DMS 273 (cell line): ENCODE measurements at regions not wholly inside any gene's neighbourhood (a gene's known extent, or its start where the extent isn't known, plus 50 kb on each side); places are given as distances from the start of the nearest gene placed in this dataset.

ENCODE experiments used
- DNase-seq: peaks from one replicate; lab custom pipeline; 2025; ENCODE audit not compliant: unreplicated experiment; lab: John Stamatoyannopoulos, UW

GRCh38 chr14:26849514-26849913 is 251.7 kb upstream of the NOVA1 start:
- DNase-seq = no peak

- DNase-seq = no peak
Measured at GRCh38 chr14:26851793-26852192, 254.0 kb upstream of the NOVA1 start.

DNA sequence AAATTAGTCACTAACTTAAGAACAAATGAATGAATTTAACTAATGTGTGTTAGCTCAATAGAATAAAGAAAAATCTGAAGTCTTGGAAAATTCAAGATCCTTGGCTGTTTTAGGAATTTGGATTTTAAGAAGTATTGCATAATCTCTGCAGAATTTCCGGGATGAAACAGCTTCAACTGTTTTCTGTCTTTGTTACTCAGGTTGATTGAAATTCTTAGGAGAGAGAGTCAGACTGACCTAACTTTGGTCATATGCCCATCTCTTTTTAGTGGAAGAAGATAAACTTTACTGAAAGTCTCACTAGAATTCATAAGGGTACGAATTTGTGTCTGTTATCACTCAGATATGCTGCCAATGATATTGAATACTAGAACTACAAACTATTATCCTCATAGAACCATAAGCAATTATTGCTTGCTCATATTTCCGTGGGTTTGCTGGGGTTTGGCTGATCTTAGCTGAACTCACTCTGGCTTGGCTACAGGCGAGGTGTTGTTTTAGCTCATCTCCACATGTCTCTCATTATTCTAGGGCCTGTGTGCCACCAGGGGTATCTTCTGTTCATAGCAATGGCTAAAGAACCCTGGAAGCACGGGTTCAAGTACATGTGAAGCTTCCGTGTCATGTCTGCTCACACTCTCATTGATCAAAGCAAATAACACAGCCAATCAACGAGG is 257.4 kb upstream of the NOVA1 start:
- DNase-seq = no peak

GRCh38 chr14:26856876-26857518 is 259.2 kb upstream of the NOVA1 start:
- DNase-seq = peak; percentile 66

- no peak for DNase-seq
Measured at GRCh38 chr14:26859483-26859882, 261.6 kb upstream of the NOVA1 start.

DNA sequence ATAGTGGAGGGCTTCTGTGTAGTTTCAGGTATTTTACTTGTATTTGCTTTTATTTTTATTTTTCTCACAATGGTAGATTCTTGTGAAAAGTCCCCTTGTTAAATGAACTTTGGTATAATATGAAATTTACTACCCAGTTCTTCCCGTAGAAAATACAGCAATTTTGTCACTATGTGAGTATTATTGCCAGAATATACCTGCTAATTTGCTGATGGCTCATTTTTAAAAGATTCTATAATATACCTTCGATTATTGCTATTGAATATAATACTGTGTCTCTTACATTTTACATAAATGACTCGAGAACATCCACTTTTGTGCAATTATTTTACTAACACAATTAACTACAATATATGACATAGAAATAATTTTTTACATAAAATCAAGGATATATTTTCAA is 262.3 kb upstream of the NOVA1 start:
- no peak for DNase-seq

- DNase-seq = no peak
Measured at GRCh38 chr14:26863736-26864135, 265.9 kb upstream of the NOVA1 start.

GRCh38 chr14:26866721-26867120 is 268.9 kb upstream of the NOVA1 start:
- DNase-seq = no peak

DNA sequence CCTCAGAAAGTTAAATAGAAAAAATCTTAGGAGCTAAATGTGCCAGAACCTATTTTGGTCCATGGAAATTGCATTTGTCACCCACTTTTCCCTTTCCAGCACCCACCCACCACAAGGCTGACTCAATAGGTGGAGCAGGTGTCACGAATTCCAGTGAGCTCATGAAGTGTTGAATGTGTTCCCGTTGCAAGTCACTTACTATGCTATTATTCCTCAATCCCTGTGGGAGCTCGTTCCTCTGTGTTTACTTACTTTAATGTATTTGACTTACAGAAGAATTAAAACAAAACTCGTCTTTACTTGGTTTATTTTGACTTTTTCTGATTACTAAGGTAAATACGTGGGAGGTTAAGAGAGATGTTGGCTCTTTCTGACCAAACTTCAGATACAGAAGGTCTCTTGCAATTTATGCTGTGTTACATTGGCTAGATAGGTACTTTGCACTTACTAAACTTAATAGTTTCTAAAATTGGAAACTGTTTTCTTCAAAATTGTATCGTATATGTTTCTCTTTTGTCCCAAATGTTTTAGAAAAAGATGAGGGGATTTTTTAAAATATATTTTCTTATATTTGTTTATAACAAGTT is 269.4 kb upstream of the NOVA1 start:
- DNase-seq = peak; percentile 23

DNA sequence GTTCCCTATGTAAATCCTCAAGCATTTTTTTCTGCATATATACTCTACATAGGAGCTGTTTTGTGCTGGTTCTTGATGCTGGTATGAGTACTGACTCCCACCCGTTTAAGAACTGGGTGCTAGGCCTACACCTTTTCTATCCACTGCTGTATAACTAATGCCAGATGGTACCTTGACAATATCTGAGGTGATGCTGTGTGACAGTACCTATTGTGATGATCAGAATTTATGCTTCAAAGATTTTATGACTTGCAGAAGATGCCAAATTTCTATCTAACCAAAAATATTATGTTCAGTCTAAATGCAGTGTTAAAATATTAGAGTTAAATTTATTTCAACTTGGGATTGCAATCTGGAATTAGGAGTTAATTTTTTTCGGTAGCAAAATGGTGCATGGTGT is 272.3 kb upstream of the NOVA1 start:
- DNase-seq = no peak

GRCh38 chr14:26870722-26871617 is 273.1 kb upstream of the NOVA1 start:
- DNase-seq = no peak

- DNase-seq = peak; percentile 61
Measured at GRCh38 chr14:26872515-26873361, 274.9 kb upstream of the NOVA1 start.

DNA sequence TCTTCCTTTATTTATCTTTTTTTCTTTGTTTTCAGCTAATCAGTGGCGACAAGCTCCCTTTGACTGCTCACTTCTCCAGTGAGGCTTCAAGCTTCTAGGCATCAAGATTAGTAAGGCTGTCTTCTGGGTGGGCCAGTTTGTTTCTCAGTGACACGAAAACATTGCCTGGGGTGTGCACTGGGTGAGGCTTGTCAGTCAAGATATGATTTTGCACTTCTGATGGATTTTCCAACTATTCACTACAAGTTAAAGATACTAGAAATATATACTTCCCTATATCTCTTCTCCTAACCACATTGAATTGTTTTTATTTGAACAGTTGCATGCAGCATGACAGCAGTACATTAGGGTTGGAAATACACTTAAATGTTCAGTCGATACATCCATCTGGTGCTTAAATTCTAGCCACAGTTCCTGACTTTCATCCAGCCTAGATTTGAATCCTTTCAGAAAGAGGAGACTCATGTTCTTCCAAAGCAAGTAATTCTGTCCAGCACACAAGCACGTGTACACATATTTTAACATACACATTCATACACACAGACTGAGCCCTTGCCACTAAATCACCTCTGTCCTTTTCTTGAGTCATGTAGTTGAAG is 275.6 kb upstream of the NOVA1 start:
- no peak for DNase-seq

- no peak for DNase-seq
Measured at GRCh38 chr14:26887847-26888246, 290.0 kb upstream of the NOVA1 start.

DNA sequence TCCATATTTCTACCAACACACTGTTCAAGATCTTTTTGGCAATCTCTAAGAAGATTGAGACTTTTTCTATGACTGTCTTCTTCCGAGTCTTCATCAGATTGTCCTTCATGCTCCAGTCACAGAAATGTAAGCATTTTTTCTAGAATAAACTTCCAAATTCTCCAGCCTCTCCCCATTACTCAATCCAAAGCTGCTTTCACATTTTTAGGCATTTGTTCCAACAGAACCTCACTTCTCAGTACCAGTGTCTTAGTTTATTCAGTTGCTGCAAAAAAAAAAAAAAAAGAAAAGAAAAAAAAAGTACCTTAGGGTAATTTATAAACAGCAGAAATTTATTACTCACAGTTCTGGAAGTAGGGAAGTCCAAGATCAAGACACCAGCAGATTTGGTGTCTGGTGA is 290.8 kb upstream of the NOVA1 start:
- DNase-seq = no peak

GRCh38 chr14:26896447-26896846 is 298.6 kb upstream of the NOVA1 start:
- DNase-seq = no peak

DNA sequence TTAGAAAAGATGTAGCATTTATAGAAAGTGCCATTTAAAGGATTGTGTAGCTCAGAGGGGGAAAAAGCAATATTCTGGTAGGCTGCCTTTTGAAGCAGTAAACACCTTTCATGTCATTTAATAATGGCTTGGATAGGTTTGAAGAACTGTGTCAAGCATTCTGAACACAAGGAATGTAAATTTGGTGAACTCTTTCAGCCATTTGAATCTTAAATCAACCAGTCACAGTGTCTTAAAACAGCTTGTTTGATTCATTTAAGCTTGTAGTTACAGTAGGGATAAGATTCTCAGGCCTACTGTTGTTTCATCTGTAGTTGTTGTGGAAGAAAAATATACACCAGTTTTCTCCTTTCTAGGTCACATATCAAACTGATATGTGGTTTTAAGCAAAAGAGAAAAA is 299.4 kb upstream of the NOVA1 start:
- DNase-seq = no peak

DNA sequence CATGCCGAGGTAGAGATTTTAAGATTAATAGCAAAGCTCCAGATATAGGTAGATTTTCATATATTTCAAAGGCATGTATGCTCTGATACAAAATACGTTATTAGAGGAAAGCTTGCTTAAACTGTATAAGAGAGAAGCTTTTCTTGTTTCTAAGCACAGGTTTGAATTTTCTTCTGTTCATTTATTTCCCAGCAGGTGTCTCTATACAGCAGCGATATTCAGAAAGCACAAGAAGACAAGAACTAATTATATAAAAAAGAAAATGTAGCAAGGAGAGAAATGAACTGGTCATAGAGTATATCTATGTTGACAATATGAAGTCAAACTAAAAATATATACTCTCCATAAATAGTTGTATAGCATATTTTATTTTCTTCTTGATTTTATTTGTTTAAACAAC is 307.4 kb upstream of the NOVA1 start:
- DNase-seq = no peak

- DNase-seq = no peak
Measured at GRCh38 chr14:26913786-26914185, 316.0 kb upstream of the NOVA1 start.

DNA sequence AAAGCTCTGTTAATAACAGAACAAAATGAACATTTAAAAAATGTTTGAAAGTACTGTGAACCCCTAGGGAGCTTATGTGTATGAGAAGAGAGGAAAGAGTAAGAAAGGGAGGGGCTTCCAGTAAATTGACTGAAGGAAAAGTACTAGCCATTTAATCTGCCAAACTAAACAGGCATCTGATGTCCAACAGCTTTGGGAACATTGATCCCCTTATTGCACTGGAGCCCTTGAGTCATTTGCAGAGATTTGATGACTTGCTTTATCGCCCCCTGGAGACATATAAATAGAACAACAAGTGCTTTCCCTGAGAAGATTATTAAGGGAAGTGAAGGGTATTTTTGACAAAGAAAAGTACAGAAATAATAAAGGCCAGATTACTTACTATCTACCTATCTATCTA is 319.3 kb upstream of the NOVA1 start:
- DNase-seq = peak; percentile 14
